HL-60 (cell line): ENCODE measurements at regions not wholly inside any gene's neighbourhood (a gene's known extent, or its start where the extent isn't known, plus 50 kb on each side); places are given as distances from the start of the nearest gene placed in this dataset.

Source experiments
- CTCF ChIP-seq: IDR thresholded peaks from one replicate; pipeline ENCODE4 v1.5.1; 2011; ENCODE audit warnings: low read length, control low read depth, inconsistent platforms; ENCODE audit not compliant: insufficient read depth
- GABPA ChIP-seq: IDR thresholded peaks from 2 replicates; pipeline ENCODE4 v1.6.1; 2012; ENCODE audit warnings: low read depth
- POLR2AphosphoS5 ChIP-seq: IDR thresholded peaks from 2 replicates; pipeline ENCODE4 v1.6.1; 2012; ENCODE audit warnings: low read depth
- REST ChIP-seq: IDR thresholded peaks from 2 replicates; pipeline ENCODE4 v1.6.1; 2012; ENCODE audit warnings: low read depth; ENCODE audit not compliant: insufficient replicate concordance
- SPI1 ChIP-seq: IDR thresholded peaks from 2 replicates; pipeline ENCODE4 v1.6.1; 2012; ENCODE audit warnings: low read depth, mild to moderate bottlenecking, borderline replicate concordance

GRCh38 chr5:123868881-123869280 lies 356.9 kb downstream of the CSNK1G3 start:
- TF ChIP-seq CTCF (no peak), REST (no peak), POLR2AphosphoS5 (no peak), GABPA (no peak), SPI1 (no peak)
